Colonic mucosa (tissue), 4 donors: ENCODE measurements at regions not wholly inside any gene's neighbourhood (a gene's known extent, or its start where the extent isn't known, plus 50 kb on each side); places are given as distances from the start of the nearest gene placed in this dataset.

Source experiments
- DNase-seq: peaks from one replicate; pipeline ENCODE4 v3.0.0-alpha.2; 2020
- H3K27ac ChIP-seq: fragments of 200-600 bp; one replicate; pipeline ENCODE4 v1.8.0; 2021
- H3K27me3 ChIP-seq: fragments of 200-600 bp; one replicate; pipeline ENCODE4 v1.8.0; 2021
- H3K36me3 ChIP-seq: fragments of 200-600 bp; one replicate; pipeline ENCODE4 v1.8.0; 2021
- H3K4me1 ChIP-seq: fragments of 200-600 bp; one replicate; pipeline ENCODE4 v1.8.0; 2021; ENCODE audit warnings: mild to moderate bottlenecking
- H3K4me3 ChIP-seq: fragments of 200-600 bp; one replicate; pipeline ENCODE4 v1.8.0; 2021
- H3K9ac ChIP-seq, 2 donors: one replicate each; pipeline ENCODE4 v1.7.0; 2013; ENCODE audit warnings: control low read depth in 2 of 2, low read depth in 2 of 2, low read length in 2 of 2
- H3K9me3 ChIP-seq: fragments of 200-600 bp; one replicate; pipeline ENCODE4 v1.8.0; 2021
- intact Hi-C: fragments of 100-400 bp; cut with DNase I; formaldehyde crosslinking; loops from one replicate; pipeline ENCODE4 v1.14.1; 2022
- TF ChIP-seq, protein P1 (sequence below): fragments of 200-600 bp; IDR thresholded peaks from one replicate; pipeline ENCODE4 v1.8.0; 2022; ENCODE audit warnings: antibody characterized with exemption, mild to moderate bottlenecking
- donor health status: healthy.
- donor health status: DM: no; HTN: no; CAD: no.
- donor health status: DM: no; HTN: no; CAD: no.

DNA sequence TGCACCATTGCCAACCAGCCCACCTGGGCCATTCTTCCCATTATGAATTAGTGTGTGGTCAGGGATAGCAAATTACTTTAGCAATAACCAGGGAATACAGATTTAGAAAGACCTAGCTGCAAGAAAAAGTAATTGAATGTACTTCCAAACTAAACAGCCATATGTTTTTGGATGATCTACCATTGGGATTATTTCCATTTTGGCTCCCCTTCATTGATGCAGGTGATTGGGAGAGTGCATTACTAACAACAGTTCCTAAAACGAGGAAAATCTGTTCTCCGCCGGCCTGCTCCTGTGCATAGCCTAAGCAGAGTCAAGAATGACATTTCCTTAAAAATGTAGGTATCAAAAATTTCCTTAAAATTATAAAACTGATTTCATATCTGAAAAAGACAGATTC, 58.5 kb downstream of the MAIP1 start:
- no peak for DNase-seq
- H3K9ac ChIP-seq, result no peak overlapping the region
- intact Hi-C loops, result no loop called here

GRCh38 chr2:200021449-200022114, 66.2 kb downstream of the MAIP1 start:
- H3K9me3 ChIP-seq, result no peaks in the 10 kb centered on the region

More for the DNA sequence above, 58.5 kb downstream of the MAIP1 start:
- H3K4me1 ChIP-seq, result no peaks in the 10 kb centered on the region
- TF ChIP-seq, protein P1, sequence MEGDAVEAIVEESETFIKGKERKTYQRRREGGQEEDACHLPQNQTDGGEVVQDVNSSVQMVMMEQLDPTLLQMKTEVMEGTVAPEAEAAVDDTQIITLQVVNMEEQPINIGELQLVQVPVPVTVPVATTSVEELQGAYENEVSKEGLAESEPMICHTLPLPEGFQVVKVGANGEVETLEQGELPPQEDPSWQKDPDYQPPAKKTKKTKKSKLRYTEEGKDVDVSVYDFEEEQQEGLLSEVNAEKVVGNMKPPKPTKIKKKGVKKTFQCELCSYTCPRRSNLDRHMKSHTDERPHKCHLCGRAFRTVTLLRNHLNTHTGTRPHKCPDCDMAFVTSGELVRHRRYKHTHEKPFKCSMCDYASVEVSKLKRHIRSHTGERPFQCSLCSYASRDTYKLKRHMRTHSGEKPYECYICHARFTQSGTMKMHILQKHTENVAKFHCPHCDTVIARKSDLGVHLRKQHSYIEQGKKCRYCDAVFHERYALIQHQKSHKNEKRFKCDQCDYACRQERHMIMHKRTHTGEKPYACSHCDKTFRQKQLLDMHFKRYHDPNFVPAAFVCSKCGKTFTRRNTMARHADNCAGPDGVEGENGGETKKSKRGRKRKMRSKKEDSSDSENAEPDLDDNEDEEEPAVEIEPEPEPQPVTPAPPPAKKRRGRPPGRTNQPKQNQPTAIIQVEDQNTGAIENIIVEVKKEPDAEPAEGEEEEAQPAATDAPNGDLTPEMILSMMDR, result no peak
- no peaks in the 10 kb centered on the region for H3K36me3 ChIP-seq
- no peak overlapping the region for H3K4me3 ChIP-seq
- no peaks in the 10 kb centered on the region for H3K9me3 ChIP-seq
- H3K27ac ChIP-seq, result no peak overlapping the region
- H3K27me3 ChIP-seq, result no peaks in the 10 kb centered on the region

DNA sequence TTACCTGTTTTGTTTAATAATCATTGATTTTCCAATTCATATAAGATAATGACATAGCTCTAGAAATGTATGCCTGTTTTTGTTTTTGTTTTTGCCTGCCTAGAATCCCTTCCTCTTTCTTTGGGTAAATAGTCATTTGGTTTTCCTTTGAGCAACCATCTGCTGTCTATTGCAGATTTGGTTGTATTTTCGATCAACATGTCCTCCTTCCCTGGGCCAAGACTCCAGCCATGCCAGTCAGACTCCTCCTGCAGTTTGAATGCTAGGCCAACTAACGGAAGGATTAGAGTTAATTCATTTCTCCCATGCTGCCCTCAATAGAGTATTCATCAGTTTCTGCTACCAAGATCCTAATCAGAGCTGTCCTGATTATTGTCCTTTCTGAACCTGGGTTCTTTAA, 67.1 kb downstream of the MAIP1 start:
- intact Hi-C loops, result no loop called here
- no peaks in the 10 kb centered on the region for H3K9me3 ChIP-seq
- no peak for DNase-seq
- H3K4me1 ChIP-seq, result no peaks in the 10 kb centered on the region
- no peak overlapping the region for H3K4me3 ChIP-seq
- H3K27ac ChIP-seq, result no peak overlapping the region
- H3K27me3 ChIP-seq, result no peaks in the 10 kb centered on the region
- no peak overlapping the region for H3K9ac ChIP-seq
- TF ChIP-seq, protein P1, result no peak
- no peaks in the 10 kb centered on the region for H3K36me3 ChIP-seq

More at GRCh38 chr2:200021449-200022114, 66.2 kb downstream of the MAIP1 start:
- intact Hi-C loops, result no loop called here
- no peak overlapping the region for H3K4me3 ChIP-seq
- no peak overlapping the region for H3K27ac ChIP-seq
- H3K4me1 ChIP-seq, result no peaks in the 10 kb centered on the region
- no peaks in the 10 kb centered on the region for H3K36me3 ChIP-seq
- TF ChIP-seq, protein P1, result no peak
- no peaks in the 10 kb centered on the region for H3K27me3 ChIP-seq
- no peak for DNase-seq
- no peak overlapping the region for H3K9ac ChIP-seq

- H3K4me1 ChIP-seq, result no peaks in the 10 kb centered on the region
- no peak overlapping the region for H3K27ac ChIP-seq
- no peak for DNase-seq
- no peak overlapping the region for H3K4me3 ChIP-seq
- TF ChIP-seq, protein P1, result no peak
- no peaks in the 10 kb centered on the region for H3K36me3 ChIP-seq
- no peaks in the 10 kb centered on the region for H3K27me3 ChIP-seq
- no peaks in the 10 kb centered on the region for H3K9me3 ChIP-seq
- intact Hi-C loops, result no loop called here
- no peak overlapping the region for H3K9ac ChIP-seq
These were observed 68.2 kb downstream of the MAIP1 start for GRCh38 chr2:200023570-200023969.

DNA sequence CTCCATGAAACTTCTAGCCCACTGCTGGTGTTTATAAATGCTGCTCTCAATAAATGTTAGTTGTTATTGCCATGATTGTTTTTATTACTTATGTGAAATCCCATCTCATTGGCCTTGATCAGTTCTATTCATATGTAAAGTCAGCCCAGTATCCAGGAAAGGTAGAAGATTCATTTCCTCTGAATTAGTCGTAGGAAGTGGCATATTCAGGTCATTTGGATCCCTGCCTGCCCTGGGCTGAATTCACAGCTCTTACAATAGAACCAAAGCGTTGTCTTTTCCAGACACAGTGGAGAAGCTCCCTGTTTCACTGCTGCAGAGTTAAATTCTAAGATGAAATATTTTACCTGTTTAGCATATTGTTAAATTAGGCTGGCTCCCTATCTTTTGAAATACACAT, 70.3 kb downstream of the MAIP1 start:
- no peak overlapping the region for H3K27ac ChIP-seq
- H3K4me1 ChIP-seq, result no peaks in the 10 kb centered on the region
- H3K36me3 ChIP-seq, result no peaks in the 10 kb centered on the region
- DNase-seq, result no peak
- H3K27me3 ChIP-seq, result no peaks in the 10 kb centered on the region
- intact Hi-C loops, result no loop called here
- TF ChIP-seq, protein P1, result no peak
- H3K9ac ChIP-seq, result no peak overlapping the region
- no peak overlapping the region for H3K4me3 ChIP-seq
- H3K9me3 ChIP-seq, result no peaks in the 10 kb centered on the region
